AML-193 (cell line): ENCODE measurements at regions not wholly inside any gene's neighbourhood (a gene's known extent, or its start where the extent isn't known, plus 50 kb on each side); places are given as distances from the start of the nearest gene placed in this dataset.
"Not testable (repeated sequence)": the region's sequence is repeated elsewhere in the genome, so short reads cannot be mapped to it uniquely, and the experiment has no call there.

ENCODE experiments used
- DNase-seq, 2 experiments: peaks; one replicate each; lab custom pipeline; 2025; lab: John Stamatoyannopoulos, UW

GRCh38 chr17:68141050-68141449 lies 105.5 kb downstream of the KPNA2 start:
- no peak for DNase-seq

GRCh38 chr17:68142595-68142994 lies 105.2 kb upstream of the AMZ2 start:
- DNase-seq = no peak

GRCh38 chr17:68143425-68143824 lies 104.4 kb upstream of the AMZ2 start:
- DNase-seq = no peak

GRCh38 chr17:68145088-68145487 lies 102.8 kb upstream of the AMZ2 start:
- DNase-seq = no peak

GRCh38 chr17:68148936-68149335 lies 98.9 kb upstream of the AMZ2 start:
- no peak for DNase-seq

GRCh38 chr17:68152161-68152571 lies 95.7 kb upstream of the AMZ2 start:
- no peak for DNase-seq

- no peak for DNase-seq
These were observed 92.2 kb upstream of the AMZ2 start for GRCh38 chr17:68155692-68156091.

GRCh38 chr17:68161644-68162428 lies 86.0 kb upstream of the AMZ2 start:
- DNase-seq = no peak

- not testable (repeated sequence) for DNase-seq
These were observed 79.3 kb upstream of the AMZ2 start for GRCh38 chr17:68168273-68169164.

GRCh38 chr17:68169165-68169821 lies 78.5 kb upstream of the AMZ2 start:
- DNase-seq = not testable (repeated sequence)

- DNase-seq = no peak
These were observed 78.0 kb upstream of the AMZ2 start for GRCh38 chr17:68169840-68170239.

- no peak for DNase-seq
These were observed 77.6 kb upstream of the AMZ2 start for GRCh38 chr17:68170246-68170645.

GRCh38 chr17:68172461-68172954 lies 75.3 kb upstream of the AMZ2 start:
- DNase-seq = peak; percentile 58 to 73

- no peak for DNase-seq
These were observed 72.4 kb upstream of the AMZ2 start for GRCh38 chr17:68175416-68175815.

- no peak for DNase-seq
These were observed 71.9 kb upstream of the AMZ2 start for GRCh38 chr17:68175905-68176304.

- DNase-seq = no peak
These were observed 71.1 kb upstream of the AMZ2 start for GRCh38 chr17:68176718-68177117.

GRCh38 chr17:68178831-68179230 lies 69.0 kb upstream of the AMZ2 start:
- no peak for DNase-seq

- DNase-seq = no peak
These were observed 68.5 kb upstream of the AMZ2 start for GRCh38 chr17:68179236-68179925.

- DNase-seq = no peak
These were observed 67.9 kb upstream of the AMZ2 start for GRCh38 chr17:68179926-68180285.

- DNase-seq = no peak
These were observed 65.9 kb upstream of the AMZ2 start for GRCh38 chr17:68182011-68182306.

- DNase-seq = no peak
These were observed 64.8 kb upstream of the AMZ2 start for GRCh38 chr17:68182940-68183551.

GRCh38 chr17:68184141-68184571 lies 63.7 kb upstream of the AMZ2 start:
- DNase-seq = no peak
